ENCODE measurements at regions not wholly inside any gene's neighbourhood (a gene's known extent, or its start where the extent isn't known, plus 50 kb on each side); places are given as distances from the start of the nearest gene placed in this dataset.

GRCh38 chr6:100112855-100113508 lies 119.0 kb upstream of the MCHR2 start:
- no peak for DNase-seq (ENCODE audit: low read depth)
- H3K4me3 ChIP-seq (ENCODE audit: low read depth, low read length): no peak overlapping the region
- TF ChIP-seq CTCF (IDR thresholded peaks at IDR 0.05; ENCODE audit: insufficient read depth, low read depth, low read length): no peak

- DNase-seq (ENCODE audit: low read depth): no peak
- no peak for TF ChIP-seq CTCF (IDR thresholded peaks at IDR 0.05; ENCODE audit: insufficient read depth, low read depth, low read length)
- H3K4me3 ChIP-seq (ENCODE audit: low read depth, low read length): no peak overlapping the region
These were observed 112.0 kb upstream of the MCHR2 start for GRCh38 chr6:100105919-100106529.

GRCh38 chr6:100105138-100105537 lies 111.1 kb upstream of the MCHR2 start:
- DNase-seq (ENCODE audit: low read depth): no peak
- no peak overlapping the region for H3K4me3 ChIP-seq (ENCODE audit: low read depth, low read length)
- TF ChIP-seq CTCF (IDR thresholded peaks at IDR 0.05; ENCODE audit: insufficient read depth, low read depth, low read length): no peak

- TF ChIP-seq CTCF (IDR thresholded peaks at IDR 0.05; ENCODE audit: insufficient read depth, low read depth, low read length): no peak
- DNase-seq (ENCODE audit: low read depth): no peak
- no peak overlapping the region for H3K4me3 ChIP-seq (ENCODE audit: low read depth, low read length)
These were observed 109.9 kb upstream of the MCHR2 start for GRCh38 chr6:100103931-100104330.

- DNase-seq (ENCODE audit: low read depth): no peak
- no peak for TF ChIP-seq CTCF (IDR thresholded peaks at IDR 0.05; ENCODE audit: insufficient read depth, low read depth, low read length)
- no peak overlapping the region for H3K4me3 ChIP-seq (ENCODE audit: low read depth, low read length)
These were observed 109.2 kb upstream of the MCHR2 start for GRCh38 chr6:100103194-100103593.

- H3K4me3 ChIP-seq (ENCODE audit: low read depth, low read length): no peak overlapping the region
- no peak for TF ChIP-seq CTCF (IDR thresholded peaks at IDR 0.05; ENCODE audit: insufficient read depth, low read depth, low read length)
- DNase-seq (ENCODE audit: low read depth): no peak
These were observed 107.6 kb upstream of the MCHR2 start for GRCh38 chr6:100101644-100102043.

- H3K4me3 ChIP-seq (ENCODE audit: low read depth, low read length): no peak overlapping the region
- DNase-seq (ENCODE audit: low read depth): no peak
- TF ChIP-seq CTCF (IDR thresholded peaks at IDR 0.05; ENCODE audit: insufficient read depth, low read depth, low read length): no peak
These were observed 106.8 kb upstream of the MCHR2 start for GRCh38 chr6:100100776-100101175.
